IMR-90 (cell line): ENCODE measurements at regions not wholly inside any gene's neighbourhood (a gene's known extent, or its start where the extent isn't known, plus 50 kb on each side); places are given as distances from the start of the nearest gene placed in this dataset.

Source experiments
- ATAC-seq: fragments of 200-7000 bp; cut with Tn5 transposase; 2 replicates; pipeline ENCODE4 v1.9.1; 2020; ENCODE audit warnings: low read depth, mild to moderate bottlenecking, moderate library complexity
- BruUV-seq: library from RNA; stranded (reverse); fragments of 400-500 nt; replicated peaks from 2 replicates; lab custom pipeline; 2021; lab: Mats Ljungman, UMichigan
- CTCF ChIA-PET: fragments of 300-600 bp; formaldehyde crosslinking; extraction: SDS; loops from one replicate; lab custom pipeline; 2021; ENCODE audit warnings: antibody characterized with exemption; lab: Yijun Ruan, JAX
- POLR2A ChIA-PET: fragments of 300-600 bp; sonication (Branson Sonifier 250); formaldehyde crosslinking; loops from one replicate; lab custom pipeline; 2022; ENCODE audit warnings: antibody characterized with exemption; ENCODE audit not compliant: unreplicated experiment; lab: Charles Lee
- DNase-seq: peaks from one replicate; pipeline ENCODE4 v3.0.0; 2013
- H2AFZ ChIP-seq: replicated peaks from 2 replicates; pipeline ENCODE3; 2013; ENCODE audit warnings: low read length, mild to moderate bottlenecking; ENCODE audit not compliant: poor library complexity
- H2AK5ac ChIP-seq: 2 replicates; pipeline ENCODE4 v1.6.1; 2013; ENCODE audit warnings: low read depth, low read length, inconsistent platforms
- H2AK9ac ChIP-seq: replicated peaks from 2 replicates; pipeline ENCODE3; 2013; ENCODE audit warnings: mild to moderate bottlenecking, low read depth, low read length, moderate library complexity; ENCODE audit not compliant: poor library complexity
- H2BK120ac ChIP-seq: 2 replicates; pipeline ENCODE4 v1.6.1; 2013; ENCODE audit warnings: low read depth, low read length, inconsistent platforms
- H2BK15ac ChIP-seq: 3 replicates; pipeline ENCODE4 v1.6.1; 2013; ENCODE audit warnings: low read depth, low read length, inconsistent platforms
- H2BK20ac ChIP-seq: 2 replicates; pipeline ENCODE4 v1.6.1; 2013; ENCODE audit warnings: low read depth, mild to moderate bottlenecking, inconsistent platforms, low read length, moderate library complexity
- H2BK5ac ChIP-seq: 2 replicates; pipeline ENCODE4 v1.6.1; 2013; ENCODE audit warnings: mild to moderate bottlenecking, low read depth, low read length, inconsistent platforms; ENCODE audit not compliant: poor library complexity, severe bottlenecking
- H3K14ac ChIP-seq: replicated peaks from 2 replicates; pipeline ENCODE4 v1.6.1; 2013; ENCODE audit warnings: low read depth, low read length, inconsistent platforms
- H3K18ac ChIP-seq: 2 replicates; pipeline ENCODE4 v1.6.1; 2013; ENCODE audit warnings: low read depth, low read length, control low read depth
- H3K23ac ChIP-seq: 2 replicates; pipeline ENCODE4 v1.6.1; 2013; ENCODE audit warnings: low read depth, low read length, inconsistent platforms
- H3K27ac ChIP-seq: 2 replicates; pipeline ENCODE4 v1.5.1; 2013; ENCODE audit warnings: mild to moderate bottlenecking, control low read depth, low read length; ENCODE audit not compliant: insufficient read depth
- H3K27me3 ChIP-seq: 2 replicates; pipeline ENCODE4 v1.6.1; 2013; ENCODE audit warnings: low read length; ENCODE audit not compliant: control insufficient read depth, insufficient read depth
- H3K36me3 ChIP-seq: 2 replicates; pipeline ENCODE4 v1.6.1; 2013; ENCODE audit warnings: low read length, mixed read lengths; ENCODE audit not compliant: control insufficient read depth, insufficient read depth
- H3K4ac ChIP-seq: 2 replicates; pipeline ENCODE4 v1.6.1; 2013; ENCODE audit warnings: low read depth, low read length, inconsistent platforms
- H3K4me1 ChIP-seq: 2 replicates; pipeline ENCODE4 v1.6.1; 2013; ENCODE audit warnings: low read length, mixed read lengths; ENCODE audit not compliant: control insufficient read depth, insufficient read depth
- H3K4me2 ChIP-seq: 2 replicates; pipeline ENCODE4 v1.6.1; 2013; ENCODE audit warnings: low read depth, mild to moderate bottlenecking, control low read depth, low read length, moderate library complexity
- H3K4me3 ChIP-seq: 2 replicates; pipeline ENCODE4 v1.5.1; 2013; ENCODE audit warnings: low read depth, mild to moderate bottlenecking, control low read depth, low read length, moderate library complexity; ENCODE audit not compliant: insufficient read depth
- H3K56ac ChIP-seq: 2 replicates; pipeline ENCODE4 v1.6.1; 2013; ENCODE audit warnings: low read length, inconsistent platforms; ENCODE audit not compliant: insufficient read depth; ENCODE audit errors: extremely low read depth
- H3K79me1 ChIP-seq, 2 experiments: 2 replicates each; pipeline ENCODE4 v1.6.1; 2013; ENCODE audit warnings: low read length in 2 of 2, inconsistent platforms in 1 of 2, low read depth in 1 of 2
- H3K9ac ChIP-seq: 2 replicates; pipeline ENCODE4 v1.6.1; 2013; ENCODE audit warnings: low read depth, low read length, control low read depth
- H3K9me1 ChIP-seq: 2 replicates; pipeline ENCODE4 v1.6.1; 2013; ENCODE audit warnings: low read length, inconsistent platforms; ENCODE audit not compliant: insufficient read depth
- H3K9me3 ChIP-seq: 2 replicates; pipeline ENCODE4 v1.6.1; 2013; ENCODE audit warnings: low read length; ENCODE audit not compliant: control insufficient read depth, insufficient read depth
- H4K20me1 ChIP-seq: 2 replicates; pipeline ENCODE4 v1.6.1; 2013; ENCODE audit warnings: low read length, inconsistent platforms; ENCODE audit not compliant: insufficient read depth
- H4K5ac ChIP-seq: 2 replicates; pipeline ENCODE4 v1.6.1; 2013; ENCODE audit warnings: mild to moderate bottlenecking, low read depth, low read length, control low read depth
- H4K8ac ChIP-seq, 2 experiments: 2 replicates each; pipeline ENCODE4 v1.6.1; 2013; ENCODE audit warnings: low read depth in 2 of 2, low read length in 2 of 2, control low read depth in 1 of 2, inconsistent platforms in 1 of 2
- H4K91ac ChIP-seq: 2 replicates; pipeline ENCODE4 v1.6.1; 2013; ENCODE audit warnings: low read depth, low read length, inconsistent platforms; ENCODE audit not compliant: insufficient read depth
- FOS ChIP-seq: fragments of 150-350 bp; IDR thresholded peaks from 2 replicates; pipeline ENCODE4 v1.6.1; 2016; ENCODE audit warnings: low read depth, low read length
- MAFK ChIP-seq: IDR thresholded peaks from 2 replicates; pipeline ENCODE4 v1.6.1; 2012; ENCODE audit warnings: low read depth, low read length, improper control_type of control experiment
- MAZ ChIP-seq: IDR thresholded peaks from 2 replicates; pipeline ENCODE4 v1.6.1; 2012; ENCODE audit warnings: low read depth, mild to moderate bottlenecking, low read length, improper control_type of control experiment, moderate library complexity, borderline replicate concordance
- NFE2L2 ChIP-seq: fragments of 150-350 bp; IDR thresholded peaks from 2 replicates; pipeline ENCODE4 v1.6.1; 2016; ENCODE audit warnings: low read depth, mild to moderate bottlenecking, low read length
- USF2 ChIP-seq: fragments of 150-350 bp; IDR thresholded peaks from 2 replicates; pipeline ENCODE4 v1.6.1; 2017; ENCODE audit warnings: mild to moderate bottlenecking, antibody characterized with exemption, low read length, low read depth
- WGBS, 2 experiments: methylation state at CpG; one replicate each; pipeline versions ENCODE4 v1.1.5 to v1.1.7; 2013; ENCODE audit warnings: missing lambda C conversion rate in 2 of 2; ENCODE audit not compliant: insufficient read length in 1 of 2; ENCODE audit errors: extremely low coverage in 2 of 2; 5-methylcytosine and 5-hydroxymethylcytosine counted together
- dilution Hi-C: fragments of 300-500 bp; cut with HindIII; formaldehyde crosslinking; loops from one replicate; pipeline ENCODE4 v1.14.3; 2018; ENCODE audit warnings: low sequenced_read_pairs; ENCODE audit not compliant: unreplicated experiment
- in situ Hi-C: fragments of 300-500 bp; cut with MboI; formaldehyde crosslinking; loops from 3 replicates; pipeline ENCODE4 v1.14.3; 2019; ENCODE audit warnings: low sequenced_read_pairs, inconsistent platforms, mixed read lengths
- intact Hi-C: fragments of 100-400 bp; cut with micrococcal nuclease; formaldehyde crosslinking; loops from 2 replicates; pipeline ENCODE4 v1.10.0; 2022

GRCh38 chr4:108346818-108347210, 178.1 kb upstream of the LEF1 start:
- no peak overlapping the region for H3K4me2 ChIP-seq
- DNase-seq (no peak), ATAC-seq (no peak)
- no peak overlapping the region for H3K9ac ChIP-seq
- no peaks in the 10 kb centered on the region; the same call in 1 of the 2 replicates for H3K9me1 ChIP-seq
- H4K20me1 ChIP-seq, result no peaks in the 10 kb centered on the region
- no peaks in the 10 kb centered on the region for H3K36me3 ChIP-seq
- intact Hi-C loops, result no loop called here
- no peak overlapping the region for H4K91ac ChIP-seq
- POLR2A ChIA-PET, result no interaction called here
- H3K18ac ChIP-seq, result no peak overlapping the region
- no peak overlapping the region for H2AFZ ChIP-seq
- no peak overlapping the region for H2BK5ac ChIP-seq
- peaks cover 2% of the 10 kb centered on the region for H3K27me3 ChIP-seq
- H4K8ac ChIP-seq, result no peak overlapping the region
- no peak overlapping the region for H2AK9ac ChIP-seq
- no peak overlapping the region for H3K56ac ChIP-seq
- H3K4me1 ChIP-seq, result no peaks in the 10 kb centered on the region
- H4K5ac ChIP-seq, result no peak overlapping the region
- H3K79me1 ChIP-seq, result no peaks in the 10 kb centered on the region
- no peak overlapping the region for H2BK15ac ChIP-seq
- no CpG with 5 or more reads among the region's 1 CpG for WGBS, 2 experiments
- no peak overlapping the region for H2BK120ac ChIP-seq
- H3K4ac ChIP-seq, result no peak overlapping the region
- no peaks in the 10 kb centered on the region for H3K9me3 ChIP-seq
- dilution Hi-C loops, result no loop called here
- no peak overlapping the region for H3K27ac ChIP-seq
- H3K23ac ChIP-seq, result no peak overlapping the region
- CTCF ChIA-PET, result no interaction called here
- no peak overlapping the region for H2AK5ac ChIP-seq
- no peak overlapping the region for H3K14ac ChIP-seq
- no peak overlapping the region for H3K4me3 ChIP-seq
- BruUV-seq, result no TSS peak
- no peak for TF ChIP-seq USF2
- no peak for TF ChIP-seq MAZ
- TF ChIP-seq MAFK, result no peak
- TF ChIP-seq NFE2L2, result no peak
- no peak for TF ChIP-seq FOS
- no peak overlapping the region for H2BK20ac ChIP-seq
- in situ Hi-C loops, result no loop called here
